GM23338 (cell line): ENCODE measurements at regions not wholly inside any gene's neighbourhood (a gene's known extent, or its start where the extent isn't known, plus 50 kb on each side); places are given as distances from the start of the nearest gene placed in this dataset.

Experiments
- ATAC-seq: fragments of 200-7000 bp; cut with Tn5 transposase; 3 replicates; pipeline ENCODE4 v1.9.1; 2020
- DNase-seq: peaks from one replicate; pipeline ENCODE4 v3.0.0-alpha.2; 2015; ENCODE audit warnings: low spot score
- H2AFZ ChIP-seq: fragments of 200-600 bp; sonication (generic); 2 replicates; pipeline ENCODE4 v1.8.0; 2016; ENCODE audit warnings: antibody characterized with exemption, mild to moderate bottlenecking, moderate library complexity
- H3F3A ChIP-seq: fragments of 200-600 bp; sonication (generic); replicated peaks from 2 replicates; pipeline ENCODE4 v1.8.0; 2017; ENCODE audit warnings: antibody characterized with exemption, mixed run types, low read depth
- H3K27ac ChIP-seq: fragments of 200-600 bp; sonication (generic); 2 replicates; pipeline ENCODE4 v1.6.1; 2016; ENCODE audit warnings: low read depth
- H3K27me3 ChIP-seq: fragments of 200-600 bp; sonication (generic); 2 replicates; pipeline ENCODE4 v1.8.0; 2016; ENCODE audit warnings: mild to moderate bottlenecking, mixed run types, moderate library complexity; ENCODE audit not compliant: insufficient read depth
- H3K36me3 ChIP-seq: fragments of 200-600 bp; sonication (generic); 2 replicates; pipeline ENCODE4 v1.8.0; 2016; ENCODE audit warnings: mild to moderate bottlenecking; ENCODE audit not compliant: insufficient read depth
- H3K4me1 ChIP-seq: fragments of 200-600 bp; sonication (generic); 2 replicates; pipeline ENCODE4 v1.8.0; 2016; ENCODE audit warnings: mild to moderate bottlenecking, moderate library complexity; ENCODE audit not compliant: insufficient read depth
- H3K4me2 ChIP-seq: fragments of 200-600 bp; sonication (generic); 2 replicates; pipeline ENCODE4 v1.7.1; 2017; ENCODE audit warnings: mixed run types
- H3K4me3 ChIP-seq: fragments of 200-600 bp; sonication (generic); 2 replicates; pipeline ENCODE4 v1.6.1; 2016; ENCODE audit warnings: mixed run types
- H3K79me2 ChIP-seq: fragments of 200-600 bp; sonication (generic); replicated peaks from 2 replicates; pipeline ENCODE4 v1.8.0; 2017; ENCODE audit warnings: mild to moderate bottlenecking; ENCODE audit not compliant: insufficient read depth
- H3K9me2 ChIP-seq: fragments of 200-600 bp; sonication (generic); 2 replicates; pipeline ENCODE4 v1.8.0; 2017; ENCODE audit not compliant: insufficient read depth
- H4K20me1 ChIP-seq: fragments of 200-600 bp; sonication (generic); replicated peaks from 2 replicates; pipeline ENCODE4 v1.8.0; 2017; ENCODE audit warnings: mild to moderate bottlenecking; ENCODE audit not compliant: insufficient read depth
- H3K27ac Mint-ChIP-seq: 2 replicates; pipeline ENCODE4 v1.8.0; 2020; ENCODE audit warnings: inconsistent platforms, mild to moderate bottlenecking, moderate library complexity, mixed read lengths
- H3K27me3 Mint-ChIP-seq: 3 replicates; pipeline ENCODE4 v1.8.0; 2022; ENCODE audit warnings: low read depth, mild to moderate bottlenecking, moderate library complexity, mixed read lengths, inconsistent platforms; ENCODE audit not compliant: insufficient read depth, poor library complexity
- H3K36me3 Mint-ChIP-seq: 3 replicates; pipeline ENCODE4 v1.8.0; 2021; ENCODE audit warnings: low read depth, mild to moderate bottlenecking, inconsistent platforms, moderate library complexity, mixed read lengths
- H3K4me1 Mint-ChIP-seq: 3 replicates; pipeline ENCODE4 v1.8.0; 2020; ENCODE audit warnings: mild to moderate bottlenecking, inconsistent platforms, mixed read lengths
- H3K4me3 Mint-ChIP-seq: 3 replicates; pipeline ENCODE4 v1.8.0; 2021; ENCODE audit warnings: moderate library complexity, mild to moderate bottlenecking, inconsistent platforms, mixed read lengths
- H3K9me3 Mint-ChIP-seq: 3 replicates; pipeline ENCODE4 v1.8.0; 2020; ENCODE audit warnings: moderate library complexity, mild to moderate bottlenecking, inconsistent platforms, mixed read lengths
- CREB1 ChIP-seq: fragments of 250-450 bp; sonication (Bioruptor Pico); IDR thresholded peaks from 2 replicates; pipeline ENCODE4 v1.5.0; 2020; ENCODE audit warnings: low read depth, mild to moderate bottlenecking, moderate library complexity
- EZH2 ChIP-seq: fragments of 200-600 bp; sonication (generic); IDR thresholded peaks from one replicate; pipeline ENCODE4 v1.8.0; 2017; ENCODE audit warnings: antibody characterized with exemption, mild to moderate bottlenecking, low read depth; ENCODE audit not compliant: unreplicated experiment
- NANOG ChIP-seq: IDR thresholded peaks from 2 replicates; pipeline ENCODE4 v1.6.1; 2016; ENCODE audit warnings: antibody characterized with exemption, borderline replicate concordance
- ZNF331 ChIP-seq: fragments of 250-450 bp; sonication (Bioruptor Pico); IDR thresholded peaks from 2 replicates; pipeline ENCODE4 v1.5.0; 2020; ENCODE audit warnings: low read depth, mild to moderate bottlenecking, moderate library complexity
- TF ChIP-seq, protein P1 (sequence below): IDR thresholded peaks from one replicate; pipeline ENCODE4 v1.6.1; 2018; ENCODE audit warnings: antibody characterized with exemption; ENCODE audit not compliant: unreplicated experiment
- TF ChIP-seq, protein P2 (sequence below), 2 experiments: fragments of 200-600 bp in 1 of 2; sonication (generic) in 1 of 2; conservative IDR thresholded peaks; 2 replicates each; pipeline versions ENCODE4 v1.5.1 to v1.6.1; 2016 to 2017; ENCODE audit warnings: antibody characterized with exemption in 2 of 2, low read depth in 2 of 2, mild to moderate bottlenecking in 2 of 2, moderate library complexity in 1 of 2
- TF ChIP-seq, protein P3 (sequence below): fragments of 250-450 bp; sonication (Bioruptor Pico); IDR thresholded peaks from 2 replicates; pipeline ENCODE4 v1.5.0; 2020; ENCODE audit warnings: mild to moderate bottlenecking, moderate library complexity

DNA sequence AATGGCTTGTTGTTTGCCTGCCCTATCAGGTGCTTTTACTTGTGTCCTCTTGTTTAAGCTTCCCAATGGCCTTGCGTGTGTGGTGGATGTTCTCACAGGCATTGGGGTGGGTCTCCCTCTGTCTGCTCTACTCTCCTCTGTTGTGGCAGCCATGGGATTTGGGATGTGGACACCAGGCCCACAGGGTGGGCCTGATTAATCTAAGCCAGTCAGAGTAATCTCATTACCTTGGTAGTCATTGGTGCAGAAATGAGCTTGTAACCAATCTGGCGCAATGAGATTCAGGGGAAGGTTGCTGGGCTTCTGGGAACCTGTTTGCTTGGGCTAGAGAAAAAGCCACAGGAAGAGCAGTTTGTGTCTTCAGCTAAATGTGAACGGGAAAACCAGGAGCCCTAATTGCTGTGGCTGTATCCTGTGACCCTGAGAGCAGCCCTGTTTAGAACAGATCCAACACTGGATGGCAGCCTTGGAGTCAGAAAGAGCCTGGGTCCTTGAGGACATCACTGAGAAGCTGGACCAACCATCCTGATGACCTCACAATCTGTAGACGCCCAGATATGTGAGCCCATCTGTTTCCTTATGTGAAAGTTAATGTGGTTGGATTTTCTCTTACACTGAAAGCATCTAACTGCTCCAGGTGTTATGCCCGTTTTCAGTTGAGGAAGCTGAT, 157.3 kb upstream of the UBE2E1 start:
- peak; percentile 14 for DNase-seq
- no peaks in the 10 kb centered on the region; the same call in 1 of the 3 replicates for H3K9me3 Mint-ChIP-seq
- H3K27me3 Mint-ChIP-seq = peaks cover 6% of the 10 kb centered on the region
- 0 out of 2 replicates have a peak, but pooled peaks cover 4% of the 10 kb centered on the region for H3F3A ChIP-seq
- H3K4me2 ChIP-seq = no peak overlapping the region
- no peaks in the 10 kb centered on the region for H3K36me3 ChIP-seq
- no peak overlapping the region for H3K4me3 Mint-ChIP-seq
- TF ChIP-seq, protein P1, sequence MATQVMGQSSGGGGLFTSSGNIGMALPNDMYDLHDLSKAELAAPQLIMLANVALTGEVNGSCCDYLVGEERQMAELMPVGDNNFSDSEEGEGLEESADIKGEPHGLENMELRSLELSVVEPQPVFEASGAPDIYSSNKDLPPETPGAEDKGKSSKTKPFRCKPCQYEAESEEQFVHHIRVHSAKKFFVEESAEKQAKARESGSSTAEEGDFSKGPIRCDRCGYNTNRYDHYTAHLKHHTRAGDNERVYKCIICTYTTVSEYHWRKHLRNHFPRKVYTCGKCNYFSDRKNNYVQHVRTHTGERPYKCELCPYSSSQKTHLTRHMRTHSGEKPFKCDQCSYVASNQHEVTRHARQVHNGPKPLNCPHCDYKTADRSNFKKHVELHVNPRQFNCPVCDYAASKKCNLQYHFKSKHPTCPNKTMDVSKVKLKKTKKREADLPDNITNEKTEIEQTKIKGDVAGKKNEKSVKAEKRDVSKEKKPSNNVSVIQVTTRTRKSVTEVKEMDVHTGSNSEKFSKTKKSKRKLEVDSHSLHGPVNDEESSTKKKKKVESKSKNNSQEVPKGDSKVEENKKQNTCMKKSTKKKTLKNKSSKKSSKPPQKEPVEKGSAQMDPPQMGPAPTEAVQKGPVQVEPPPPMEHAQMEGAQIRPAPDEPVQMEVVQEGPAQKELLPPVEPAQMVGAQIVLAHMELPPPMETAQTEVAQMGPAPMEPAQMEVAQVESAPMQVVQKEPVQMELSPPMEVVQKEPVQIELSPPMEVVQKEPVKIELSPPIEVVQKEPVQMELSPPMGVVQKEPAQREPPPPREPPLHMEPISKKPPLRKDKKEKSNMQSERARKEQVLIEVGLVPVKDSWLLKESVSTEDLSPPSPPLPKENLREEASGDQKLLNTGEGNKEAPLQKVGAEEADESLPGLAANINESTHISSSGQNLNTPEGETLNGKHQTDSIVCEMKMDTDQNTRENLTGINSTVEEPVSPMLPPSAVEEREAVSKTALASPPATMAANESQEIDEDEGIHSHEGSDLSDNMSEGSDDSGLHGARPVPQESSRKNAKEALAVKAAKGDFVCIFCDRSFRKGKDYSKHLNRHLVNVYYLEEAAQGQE = no peak
- no peak for TF ChIP-seq CREB1 (CRISPR knock-in tag)
- TF ChIP-seq EZH2 = no peak
- TF ChIP-seq, protein P2, sequence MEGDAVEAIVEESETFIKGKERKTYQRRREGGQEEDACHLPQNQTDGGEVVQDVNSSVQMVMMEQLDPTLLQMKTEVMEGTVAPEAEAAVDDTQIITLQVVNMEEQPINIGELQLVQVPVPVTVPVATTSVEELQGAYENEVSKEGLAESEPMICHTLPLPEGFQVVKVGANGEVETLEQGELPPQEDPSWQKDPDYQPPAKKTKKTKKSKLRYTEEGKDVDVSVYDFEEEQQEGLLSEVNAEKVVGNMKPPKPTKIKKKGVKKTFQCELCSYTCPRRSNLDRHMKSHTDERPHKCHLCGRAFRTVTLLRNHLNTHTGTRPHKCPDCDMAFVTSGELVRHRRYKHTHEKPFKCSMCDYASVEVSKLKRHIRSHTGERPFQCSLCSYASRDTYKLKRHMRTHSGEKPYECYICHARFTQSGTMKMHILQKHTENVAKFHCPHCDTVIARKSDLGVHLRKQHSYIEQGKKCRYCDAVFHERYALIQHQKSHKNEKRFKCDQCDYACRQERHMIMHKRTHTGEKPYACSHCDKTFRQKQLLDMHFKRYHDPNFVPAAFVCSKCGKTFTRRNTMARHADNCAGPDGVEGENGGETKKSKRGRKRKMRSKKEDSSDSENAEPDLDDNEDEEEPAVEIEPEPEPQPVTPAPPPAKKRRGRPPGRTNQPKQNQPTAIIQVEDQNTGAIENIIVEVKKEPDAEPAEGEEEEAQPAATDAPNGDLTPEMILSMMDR (conservative IDR thresholded peaks at IDR 0.05; ENCODE audit: low read depth in 2 of 2) = peak; percentile 17 to 53; a peak in 3 of 4 replicates
- TF ChIP-seq ZNF331 (CRISPR knock-in tag) = no peak
- TF ChIP-seq, protein P3, sequence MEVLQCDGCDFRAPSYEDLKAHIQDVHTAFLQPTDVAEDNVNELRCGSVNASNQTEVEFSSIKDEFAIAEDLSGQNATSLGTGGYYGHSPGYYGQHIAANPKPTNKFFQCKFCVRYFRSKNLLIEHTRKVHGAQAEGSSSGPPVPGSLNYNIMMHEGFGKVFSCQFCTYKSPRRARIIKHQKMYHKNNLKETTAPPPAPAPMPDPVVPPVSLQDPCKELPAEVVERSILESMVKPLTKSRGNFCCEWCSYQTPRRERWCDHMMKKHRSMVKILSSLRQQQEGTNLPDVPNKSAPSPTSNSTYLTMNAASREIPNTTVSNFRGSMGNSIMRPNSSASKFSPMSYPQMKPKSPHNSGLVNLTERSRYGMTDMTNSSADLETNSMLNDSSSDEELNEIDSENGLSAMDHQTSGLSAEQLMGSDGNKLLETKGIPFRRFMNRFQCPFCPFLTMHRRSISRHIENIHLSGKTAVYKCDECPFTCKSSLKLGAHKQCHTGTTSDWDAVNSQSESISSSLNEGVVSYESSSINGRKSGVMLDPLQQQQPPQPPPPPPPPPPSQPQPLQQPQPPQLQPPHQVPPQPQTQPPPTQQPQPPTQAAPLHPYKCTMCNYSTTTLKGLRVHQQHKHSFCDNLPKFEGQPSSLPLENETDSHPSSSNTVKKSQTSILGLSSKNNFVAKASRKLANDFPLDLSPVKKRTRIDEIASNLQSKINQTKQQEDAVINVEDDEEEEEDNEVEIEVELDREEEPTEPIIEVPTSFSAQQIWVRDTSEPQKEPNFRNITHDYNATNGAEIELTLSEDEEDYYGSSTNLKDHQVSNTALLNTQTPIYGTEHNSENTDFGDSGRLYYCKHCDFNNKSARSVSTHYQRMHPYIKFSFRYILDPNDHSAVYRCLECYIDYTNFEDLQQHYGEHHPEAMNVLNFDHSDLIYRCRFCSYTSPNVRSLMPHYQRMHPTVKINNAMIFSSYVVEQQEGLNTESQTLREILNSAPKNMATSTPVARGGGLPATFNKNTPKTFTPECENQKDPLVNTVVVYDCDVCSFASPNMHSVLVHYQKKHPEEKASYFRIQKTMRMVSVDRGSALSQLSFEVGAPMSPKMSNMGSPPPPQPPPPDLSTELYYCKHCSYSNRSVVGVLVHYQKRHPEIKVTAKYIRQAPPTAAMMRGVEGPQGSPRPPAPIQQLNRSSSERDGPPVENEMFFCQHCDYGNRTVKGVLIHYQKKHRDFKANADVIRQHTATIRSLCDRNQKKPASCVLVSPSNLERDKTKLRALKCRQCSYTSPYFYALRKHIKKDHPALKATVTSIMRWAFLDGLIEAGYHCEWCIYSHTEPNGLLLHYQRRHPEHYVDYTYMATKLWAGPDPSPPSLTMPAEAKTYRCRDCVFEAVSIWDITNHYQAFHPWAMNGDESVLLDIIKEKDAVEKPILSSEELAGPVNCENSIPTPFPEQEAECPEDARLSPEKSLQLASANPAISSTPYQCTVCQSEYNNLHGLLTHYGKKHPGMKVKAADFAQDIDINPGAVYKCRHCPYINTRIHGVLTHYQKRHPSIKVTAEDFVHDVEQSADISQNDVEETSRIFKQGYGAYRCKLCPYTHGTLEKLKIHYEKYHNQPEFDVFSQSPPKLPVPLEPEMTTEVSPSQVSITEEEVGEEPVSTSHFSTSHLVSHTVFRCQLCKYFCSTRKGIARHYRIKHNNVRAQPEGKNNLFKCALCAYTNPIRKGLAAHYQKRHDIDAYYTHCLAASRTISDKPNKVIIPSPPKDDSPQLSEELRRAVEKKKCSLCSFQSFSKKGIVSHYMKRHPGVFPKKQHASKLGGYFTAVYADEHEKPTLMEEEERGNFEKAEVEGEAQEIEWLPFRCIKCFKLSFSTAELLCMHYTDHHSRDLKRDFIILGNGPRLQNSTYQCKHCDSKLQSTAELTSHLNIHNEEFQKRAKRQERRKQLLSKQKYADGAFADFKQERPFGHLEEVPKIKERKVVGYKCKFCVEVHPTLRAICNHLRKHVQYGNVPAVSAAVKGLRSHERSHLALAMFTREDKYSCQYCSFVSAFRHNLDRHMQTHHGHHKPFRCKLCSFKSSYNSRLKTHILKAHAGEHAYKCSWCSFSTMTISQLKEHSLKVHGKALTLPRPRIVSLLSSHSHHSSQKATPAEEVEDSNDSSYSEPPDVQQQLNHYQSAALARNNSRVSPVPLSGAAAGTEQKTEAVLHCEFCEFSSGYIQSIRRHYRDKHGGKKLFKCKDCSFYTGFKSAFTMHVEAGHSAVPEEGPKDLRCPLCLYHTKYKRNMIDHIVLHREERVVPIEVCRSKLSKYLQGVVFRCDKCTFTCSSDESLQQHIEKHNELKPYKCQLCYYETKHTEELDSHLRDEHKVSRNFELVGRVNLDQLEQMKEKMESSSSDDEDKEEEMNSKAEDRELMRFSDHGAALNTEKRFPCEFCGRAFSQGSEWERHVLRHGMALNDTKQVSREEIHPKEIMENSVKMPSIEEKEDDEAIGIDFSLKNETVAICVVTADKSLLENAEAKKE = no peak
- TF ChIP-seq NANOG = no peak
- peaks cover 56% of the 10 kb centered on the region for H3K4me1 Mint-ChIP-seq
- H3K79me2 ChIP-seq = no peaks in the 10 kb centered on the region
- H3K27ac Mint-ChIP-seq = no peak overlapping the region
- H4K20me1 ChIP-seq = no peaks in the 10 kb centered on the region
- H3K9me2 ChIP-seq = peaks cover 12% of the 10 kb centered on the region
- no peak overlapping the region for H3K4me3 ChIP-seq
- ATAC-seq = peak; percentile 18; the same call in 1 of the 3 replicates
- peaks cover 54% of the 10 kb centered on the region for H3K4me1 ChIP-seq
- H2AFZ ChIP-seq = no peak overlapping the region
- peaks cover 7% of the 10 kb centered on the region; the same call in 2 of the 3 replicates for H3K36me3 Mint-ChIP-seq
- no peaks in the 10 kb centered on the region for H3K27me3 ChIP-seq
- no peak overlapping the region for H3K27ac ChIP-seq
